H9 (cell line): ENCODE measurements at regions not wholly inside any gene's neighbourhood (a gene's known extent, or its start where the extent isn't known, plus 50 kb on each side); places are given as distances from the start of the nearest gene placed in this dataset.

ENCODE experiments used
- DNase-seq: peaks from one replicate; pipeline ENCODE4 v3.0.0-alpha.2; 2017
- H2AFZ ChIP-seq: one replicate; pipeline ENCODE4 v1.6.1; 2013; ENCODE audit warnings: mild to moderate bottlenecking, low read length, control low read depth, moderate library complexity
- H2AK5ac ChIP-seq: 2 replicates; pipeline ENCODE4 v1.6.1; 2013; ENCODE audit warnings: low read length, control low read depth, mixed read lengths; ENCODE audit not compliant: insufficient read length
- H2BK120ac ChIP-seq: one replicate; pipeline ENCODE4 v1.6.1; 2013; ENCODE audit warnings: low read depth, mild to moderate bottlenecking, low read length, control low read depth, inconsistent platforms; ENCODE audit not compliant: poor library complexity, severe bottlenecking
- H2BK12ac ChIP-seq: 2 replicates; pipeline ENCODE4 v1.6.1; 2013; ENCODE audit warnings: low read length, control low read depth, mixed read lengths, low read depth; ENCODE audit not compliant: insufficient read length
- H2BK15ac ChIP-seq: 2 replicates; pipeline ENCODE4 v1.6.1; 2013; ENCODE audit warnings: low read depth, low read length, control low read depth
- H2BK20ac ChIP-seq: one replicate; pipeline ENCODE4 v1.6.1; 2013; ENCODE audit warnings: low read depth, mild to moderate bottlenecking, low read length, control low read depth, inconsistent platforms; ENCODE audit not compliant: poor library complexity, severe bottlenecking
- H2BK5ac ChIP-seq: 2 replicates; pipeline ENCODE4 v1.6.1; 2013; ENCODE audit warnings: low read length, control low read depth, mixed read lengths; ENCODE audit not compliant: insufficient read length
- H3K14ac ChIP-seq: 2 replicates; pipeline ENCODE4 v1.6.1; 2013; ENCODE audit warnings: low read length, control low read depth; ENCODE audit not compliant: insufficient read depth
- H3K18ac ChIP-seq: 2 replicates; pipeline ENCODE4 v1.6.1; 2013; ENCODE audit warnings: low read depth, mild to moderate bottlenecking, mixed read lengths, low read length, control low read depth; ENCODE audit not compliant: insufficient read length
- H3K23ac ChIP-seq: 2 replicates; pipeline ENCODE4 v1.6.1; 2013; ENCODE audit warnings: low read length, control low read depth, mixed read lengths, low read depth; ENCODE audit not compliant: insufficient read length
- H3K23me2 ChIP-seq: 2 replicates; pipeline ENCODE4 v1.6.1; 2013; ENCODE audit warnings: low read depth, mild to moderate bottlenecking, mixed read lengths, low read length, control low read depth; ENCODE audit not compliant: insufficient read length, poor library complexity, severe bottlenecking
- H3K27ac ChIP-seq: 2 replicates; pipeline ENCODE4 v1.5.1; 2013; ENCODE audit warnings: low read length, control low read depth, mixed read lengths, low read depth; ENCODE audit not compliant: insufficient read length
- H3K27me3 ChIP-seq: 2 replicates; pipeline ENCODE4 v1.6.1; 2013; ENCODE audit warnings: low read length, control low read depth, inconsistent platforms; ENCODE audit not compliant: insufficient read depth
- H3K4ac ChIP-seq: 2 replicates; pipeline ENCODE4 v1.6.1; 2013; ENCODE audit warnings: low read depth, mild to moderate bottlenecking, control low read depth, inconsistent platforms, low read length, moderate library complexity
- H3K4me1 ChIP-seq: 2 replicates; pipeline ENCODE4 v1.6.1; 2013; ENCODE audit warnings: low read length, control low read depth, inconsistent platforms; ENCODE audit not compliant: insufficient read depth
- H3K4me2 ChIP-seq: 2 replicates; pipeline ENCODE4 v1.6.1; 2013; ENCODE audit warnings: low read length, control low read depth, mixed read lengths; ENCODE audit not compliant: insufficient read length, insufficient read depth
- H3K56ac ChIP-seq: 2 replicates; pipeline ENCODE4 v1.6.1; 2013; ENCODE audit warnings: low read depth, mild to moderate bottlenecking, mixed read lengths, low read length, control low read depth; ENCODE audit not compliant: insufficient read length
- H3K79me1 ChIP-seq: 2 replicates; pipeline ENCODE4 v1.6.1; 2013; ENCODE audit warnings: low read depth, mild to moderate bottlenecking, moderate library complexity, low read length, control low read depth, inconsistent platforms; ENCODE audit not compliant: insufficient read depth, poor library complexity, severe bottlenecking
- H3K79me2 ChIP-seq: 2 replicates; pipeline ENCODE4 v1.6.1; 2013; ENCODE audit warnings: low read length, control low read depth, inconsistent platforms; ENCODE audit not compliant: insufficient read depth
- H3K9ac ChIP-seq: 2 replicates; pipeline ENCODE4 v1.6.1; 2013; ENCODE audit warnings: low read length, control low read depth, mixed read lengths; ENCODE audit not compliant: insufficient read length; ENCODE audit errors: extremely low read depth
- H3K9me3 ChIP-seq: one replicate; pipeline ENCODE4 v1.6.1; 2013; ENCODE audit warnings: low read depth, low read length, inconsistent platforms; ENCODE audit not compliant: control insufficient read depth
- H3T11ph ChIP-seq: one replicate; pipeline ENCODE4 v1.6.1; 2013; ENCODE audit warnings: mild to moderate bottlenecking, low read length, control low read depth, inconsistent platforms
- H4K20me1 ChIP-seq: one replicate; pipeline ENCODE4 v1.6.1; 2013; ENCODE audit not compliant: control insufficient read depth, insufficient read length, insufficient read depth
- H4K5ac ChIP-seq: 2 replicates; pipeline ENCODE4 v1.6.1; 2013; ENCODE audit warnings: low read depth, mild to moderate bottlenecking, mixed read lengths, low read length, control low read depth; ENCODE audit not compliant: insufficient read length
- H4K8ac ChIP-seq: replicated peaks from 2 replicates; pipeline ENCODE4 v1.6.1; 2013; ENCODE audit warnings: low read length, control low read depth, mixed read lengths, low read depth; ENCODE audit not compliant: insufficient read length
- H4K91ac ChIP-seq: 2 replicates; pipeline ENCODE4 v1.6.1; 2013; ENCODE audit warnings: low read depth, mild to moderate bottlenecking, moderate library complexity, mixed read lengths, low read length, control low read depth; ENCODE audit not compliant: insufficient read length
- H3K27ac Mint-ChIP-seq, 3 experiments: 2 replicates in 2 of 3; 3 replicates in 1 of 3; pipeline ENCODE4 v1.8.0; 2020 to 2021; ENCODE audit warnings: mixed read lengths in 3 of 3, mild to moderate bottlenecking in 1 of 3, moderate library complexity in 1 of 3
- H3K27me3 Mint-ChIP-seq: 2 replicates; pipeline ENCODE4 v1.8.0; 2021; ENCODE audit warnings: low read depth, mild to moderate bottlenecking, moderate library complexity, mixed read lengths
- H3K36me3 Mint-ChIP-seq, 3 experiments: 2 replicates in 2 of 3; 3 replicates in 1 of 3; pipeline ENCODE4 v1.8.0; 2020 to 2021; ENCODE audit warnings: low read depth in 3 of 3, mixed read lengths in 3 of 3; ENCODE audit not compliant: insufficient read depth in 1 of 3
- H3K4me1 Mint-ChIP-seq, 2 experiments: 2 replicates each; pipeline ENCODE4 v1.8.0; 2020; ENCODE audit warnings: mixed read lengths in 2 of 2
- H3K4me3 Mint-ChIP-seq, 2 experiments: 2 replicates in 1 of 2; 3 replicates in 1 of 2; pipeline ENCODE4 v1.8.0; 2020 to 2021; ENCODE audit warnings: mild to moderate bottlenecking in 2 of 2, mixed read lengths in 2 of 2, moderate library complexity in 1 of 2
- H3K9me3 Mint-ChIP-seq, 2 experiments: 2 replicates in 1 of 2; 3 replicates in 1 of 2; pipeline ENCODE4 v1.8.0; 2020; ENCODE audit warnings: mild to moderate bottlenecking in 2 of 2, mixed read lengths in 2 of 2, moderate library complexity in 1 of 2
- WGBS: extraction: QIAGEN DNeasy Blood & Tissue Kit; methylation state at CpG from one replicate; pipeline ENCODE4 v1.1.7; 2013; ENCODE audit warnings: missing lambda C conversion rate, low lambda C conversion rate, mixed read lengths; ENCODE audit not compliant: insufficient read length; ENCODE audit errors: extremely low coverage; 5-methylcytosine and 5-hydroxymethylcytosine counted together
- TF ChIP-seq, protein P1 (sequence below): fragments of 200-600 bp; sonication (generic); conservative IDR thresholded peaks from 3 replicates; pipeline ENCODE4 v1.8.0; 2021; ENCODE audit warnings: antibody characterized with exemption, mild to moderate bottlenecking

GRCh38 chr14:97143011-97143410, 345.8 kb downstream of the VRK1 start:
- H2BK120ac ChIP-seq: no peak overlapping the region
- no peaks in the 10 kb centered on the region for H3K23me2 ChIP-seq
- Mint-ChIP-seq H3K4me1 (peaks cover 4% of the 10 kb centered on the region in 2 experiments), H3K4me3 (no peak overlapping the region), H3K27me3 (no peaks in the 10 kb centered on the region), H3K36me3 (no peaks in the 10 kb centered on the region; a peak in 1 of 7 replicates), H3K27ac (no peak overlapping the region), H3K9me3 (no peaks in the 10 kb centered on the region)
- no peak overlapping the region for H2BK5ac ChIP-seq
- H3K79me1 ChIP-seq: no peaks in the 10 kb centered on the region
- H3K27ac ChIP-seq: no peak overlapping the region
- H3K18ac ChIP-seq: no peak overlapping the region
- no peak overlapping the region for H2BK12ac ChIP-seq
- H3K4me2 ChIP-seq: no peak overlapping the region
- H4K20me1 ChIP-seq: no peaks in the 10 kb centered on the region
- no CpG with 5 or more reads among the region's 1 CpG for WGBS
- no peak overlapping the region for H3T11ph ChIP-seq
- no peak overlapping the region for H4K8ac ChIP-seq
- no peak overlapping the region for H3K9ac ChIP-seq
- no peak overlapping the region for H3K4ac ChIP-seq
- no peak for DNase-seq
- H3K23ac ChIP-seq: no peak overlapping the region
- no peak overlapping the region for H2AFZ ChIP-seq
- H3K56ac ChIP-seq: no peak overlapping the region
- no peaks in the 10 kb centered on the region for H3K4me1 ChIP-seq
- no peak overlapping the region for H2AK5ac ChIP-seq
- no peak overlapping the region for H2BK20ac ChIP-seq
- H4K5ac ChIP-seq: no peak overlapping the region
- H4K91ac ChIP-seq: no peak overlapping the region
- TF ChIP-seq, protein P1, sequence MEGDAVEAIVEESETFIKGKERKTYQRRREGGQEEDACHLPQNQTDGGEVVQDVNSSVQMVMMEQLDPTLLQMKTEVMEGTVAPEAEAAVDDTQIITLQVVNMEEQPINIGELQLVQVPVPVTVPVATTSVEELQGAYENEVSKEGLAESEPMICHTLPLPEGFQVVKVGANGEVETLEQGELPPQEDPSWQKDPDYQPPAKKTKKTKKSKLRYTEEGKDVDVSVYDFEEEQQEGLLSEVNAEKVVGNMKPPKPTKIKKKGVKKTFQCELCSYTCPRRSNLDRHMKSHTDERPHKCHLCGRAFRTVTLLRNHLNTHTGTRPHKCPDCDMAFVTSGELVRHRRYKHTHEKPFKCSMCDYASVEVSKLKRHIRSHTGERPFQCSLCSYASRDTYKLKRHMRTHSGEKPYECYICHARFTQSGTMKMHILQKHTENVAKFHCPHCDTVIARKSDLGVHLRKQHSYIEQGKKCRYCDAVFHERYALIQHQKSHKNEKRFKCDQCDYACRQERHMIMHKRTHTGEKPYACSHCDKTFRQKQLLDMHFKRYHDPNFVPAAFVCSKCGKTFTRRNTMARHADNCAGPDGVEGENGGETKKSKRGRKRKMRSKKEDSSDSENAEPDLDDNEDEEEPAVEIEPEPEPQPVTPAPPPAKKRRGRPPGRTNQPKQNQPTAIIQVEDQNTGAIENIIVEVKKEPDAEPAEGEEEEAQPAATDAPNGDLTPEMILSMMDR: no peak
- H3K79me2 ChIP-seq: no peaks in the 10 kb centered on the region
- no peaks in the 10 kb centered on the region for H3K9me3 ChIP-seq
- H2BK15ac ChIP-seq: no peak overlapping the region
- H3K14ac ChIP-seq: no peak overlapping the region
- H3K27me3 ChIP-seq: 0 out of 2 replicates have a peak, but pooled peaks cover 2% of the 10 kb centered on the region
